ENCODE measurements at regions not wholly inside any gene's neighbourhood (a gene's known extent, or its start where the extent isn't known, plus 50 kb on each side); places are given as distances from the start of the nearest gene placed in this dataset.

- TF ChIP-seq EZH2 (IDR thresholded peaks at IDR 0.05; ENCODE audit: insufficient read depth, poor library complexity, severe bottlenecking), result no peak
- TF ChIP-seq EZH2phosphoT487 (IDR thresholded peaks at IDR 0.05; ENCODE audit: insufficient read depth, low read depth), result no peak
Observed at GRCh38 chr3:150237490-150237889, 170.6 kb upstream of the TSC22D2 start.
